CD4-positive, alpha-beta T cell (primary cell): ENCODE measurements at regions not wholly inside any gene's neighbourhood (a gene's known extent, or its start where the extent isn't known, plus 50 kb on each side); places are given as distances from the start of the nearest gene placed in this dataset.

ENCODE experiments used
- ATAC-seq: fragments of 200-7000 bp; cut with Tn5 transposase; one replicate; pipeline ENCODE4 v1.10.0; 2022; ENCODE audit warnings: mild to moderate bottlenecking; ENCODE audit not compliant: poor library complexity
- CTCF ChIA-PET: fragments of 350-600 bp; sonication (Branson Sonifier 250); formaldehyde crosslinking; loops from one replicate; lab custom pipeline; 2021; ENCODE audit warnings: antibody characterized with exemption, inconsistent platforms; lab: Charles Lee
- POLR2A ChIA-PET: fragments of 350-600 bp; sonication (Branson Sonifier 250); formaldehyde crosslinking; loops from one replicate; lab custom pipeline; 2021; ENCODE audit warnings: antibody characterized with exemption, inconsistent platforms; lab: Charles Lee
- DNase-seq, 14 experiments: peaks; one replicate each; pipeline ENCODE4 v3.0.0-alpha.2; 2013 to 2020; ENCODE audit warnings: mixed read lengths in 2 of 14
- H3K27ac ChIP-seq, 2 donors: one replicate each; pipeline versions ENCODE4 v1.5.1 to v1.7.0; 2013; ENCODE audit warnings: low read length in 2 of 2, low read depth in 1 of 2, mild to moderate bottlenecking in 1 of 2
- H3K27me3 ChIP-seq, 2 experiments: 1 replicate in 1 of 2; 2 replicates in 1 of 2; pipeline versions ENCODE4 v1.6.1 to v1.7.0; 2013; ENCODE audit warnings: low read length in 2 of 2, control low read depth in 1 of 2, mild to moderate bottlenecking in 1 of 2, moderate library complexity in 1 of 2; ENCODE audit not compliant: insufficient read depth in 2 of 2, control insufficient read depth in 1 of 2
- H3K36me3 ChIP-seq: one replicate; pipeline ENCODE4 v1.6.1; 2013; ENCODE audit warnings: low read length, control low read depth; ENCODE audit not compliant: insufficient read depth
- H3K4me1 ChIP-seq: one replicate; pipeline ENCODE4 v1.6.1; 2013; ENCODE audit warnings: low read length, control low read depth; ENCODE audit not compliant: insufficient read depth
- H3K4me3 ChIP-seq: one replicate; pipeline ENCODE4 v1.5.1; 2013; ENCODE audit warnings: mild to moderate bottlenecking, low read length, moderate library complexity
- H3K9me3 ChIP-seq, 2 experiments: 1 replicate in 1 of 2; 2 replicates in 1 of 2; pipeline versions ENCODE4 v1.6.1 to v1.7.0; 2013; ENCODE audit warnings: low read length in 2 of 2, mild to moderate bottlenecking in 2 of 2, control low read depth in 1 of 2, moderate library complexity in 1 of 2; ENCODE audit not compliant: control insufficient read depth in 1 of 2, insufficient read depth in 1 of 2
- H3K27ac Mint-ChIP-seq: one replicate; pipeline ENCODE4 v1.8.0; 2020; ENCODE audit warnings: mixed read lengths
- H3K27me3 Mint-ChIP-seq: one replicate; pipeline ENCODE4 v1.8.0; 2021; ENCODE audit warnings: mixed read lengths
- H3K36me3 Mint-ChIP-seq: one replicate; pipeline ENCODE4 v1.8.0; 2021; ENCODE audit warnings: low read depth, mixed read lengths
- H3K4me1 Mint-ChIP-seq: one replicate; pipeline ENCODE4 v1.8.0; 2021; ENCODE audit warnings: low read depth, mixed read lengths
- H3K4me3 Mint-ChIP-seq: one replicate; pipeline ENCODE4 v1.8.0; 2020; ENCODE audit warnings: mild to moderate bottlenecking, mixed read lengths
- H3K9me3 Mint-ChIP-seq: one replicate; pipeline ENCODE4 v1.8.0; 2020; ENCODE audit warnings: mixed read lengths
- CTCF ChIP-seq: fragments of 200-600 bp; IDR thresholded peaks from one replicate; pipeline ENCODE4 v1.8.0; 2022; ENCODE audit warnings: antibody characterized with exemption, mild to moderate bottlenecking
- intact Hi-C, 2 experiments: fragments of 100-400 bp; cut with DNase I in 1 of 2; cut with micrococcal nuclease in 1 of 2; formaldehyde crosslinking; loops; one replicate each; pipeline versions ENCODE4 v1.15.1 to v1.9.0; 2023 to 2025; cut with DNase I, micrococcal nuclease

- no peak overlapping the region for H3K4me3 ChIP-seq
- DNase-seq (no peak), ATAC-seq (no peak)
- no peak overlapping the region for H3K27ac ChIP-seq
- no peak for TF ChIP-seq CTCF
- Mint-ChIP-seq H3K4me3 (no peak overlapping the region), H3K36me3 (no peaks in the 10 kb centered on the region), H3K27ac (no peak overlapping the region), H3K9me3 (no peaks in the 10 kb centered on the region), H3K27me3 (no peaks in the 10 kb centered on the region), H3K4me1 (peaks cover 5% of the 10 kb centered on the region)
- H3K36me3 ChIP-seq, result no peaks in the 10 kb centered on the region
- intact Hi-C loops, result no loop called here
- no peaks in the 10 kb centered on the region for H3K9me3 ChIP-seq
- ChIA-PET POLR2A (no interaction called here), CTCF (no interaction called here)
- no peaks in the 10 kb centered on the region for H3K27me3 ChIP-seq
- H3K4me1 ChIP-seq, result no peaks in the 10 kb centered on the region
These were observed 115.3 kb upstream of the RUNX1 start for GRCh38 chr21:35164380-35164779.

- Histone ChIP-seq H3K4me3 (no peak overlapping the region), H3K27me3 (no peaks in the 10 kb centered on the region), H3K27ac (no peak overlapping the region), H3K4me1 (no peaks in the 10 kb centered on the region), H3K9me3 (no peaks in the 10 kb centered on the region), H3K36me3 (no peaks in the 10 kb centered on the region)
- H3K4me1 Mint-ChIP-seq, result no peaks in the 10 kb centered on the region
- intact Hi-C loops, result no loop called here
- TF ChIP-seq CTCF, result no peak
- ChIA-PET CTCF (no interaction called here), POLR2A (no interaction called here)
- H3K27ac Mint-ChIP-seq, result no peak overlapping the region
- no peak for DNase-seq
- no peaks in the 10 kb centered on the region for H3K9me3 Mint-ChIP-seq
- no peak overlapping the region for H3K4me3 Mint-ChIP-seq
- no peak for ATAC-seq
- H3K36me3 Mint-ChIP-seq, result no peaks in the 10 kb centered on the region
- H3K27me3 Mint-ChIP-seq, result no peaks in the 10 kb centered on the region
These were observed 114.3 kb upstream of the RUNX1 start for GRCh38 chr21:35163411-35163810.

GRCh38 chr21:35162831-35163230 is 113.7 kb upstream of the RUNX1 start:
- Histone ChIP-seq H3K36me3 (no peaks in the 10 kb centered on the region), H3K9me3 (peaks cover 0 to 1% of the 10 kb centered on the region in 2 experiments), H3K4me3 (no peak overlapping the region), H3K4me1 (no peaks in the 10 kb centered on the region), H3K27me3 (no peaks in the 10 kb centered on the region), H3K27ac (no peak overlapping the region)
- intact Hi-C loops, result no loop called here
- Mint-ChIP-seq H3K27ac (no peak overlapping the region), H3K9me3 (peaks cover 3% of the 10 kb centered on the region), H3K4me1 (no peaks in the 10 kb centered on the region), H3K36me3 (no peaks in the 10 kb centered on the region), H3K4me3 (no peak overlapping the region), H3K27me3 (no peaks in the 10 kb centered on the region)
- POLR2A ChIA-PET, result no interaction called here
- CTCF ChIA-PET, result no interaction called here
- no peak for TF ChIP-seq CTCF
- DNase-seq (no peak), ATAC-seq (no peak)
